ENCODE measurements at regions not wholly inside any gene's neighbourhood (a gene's known extent, or its start where the extent isn't known, plus 50 kb on each side); places are given as distances from the start of the nearest gene placed in this dataset.

GRCh38 chr2:129656081-129656598, 323.3 kb upstream of the RAB6C start:
- DNase-seq (ENCODE audit: low read depth) = no peak

DNA sequence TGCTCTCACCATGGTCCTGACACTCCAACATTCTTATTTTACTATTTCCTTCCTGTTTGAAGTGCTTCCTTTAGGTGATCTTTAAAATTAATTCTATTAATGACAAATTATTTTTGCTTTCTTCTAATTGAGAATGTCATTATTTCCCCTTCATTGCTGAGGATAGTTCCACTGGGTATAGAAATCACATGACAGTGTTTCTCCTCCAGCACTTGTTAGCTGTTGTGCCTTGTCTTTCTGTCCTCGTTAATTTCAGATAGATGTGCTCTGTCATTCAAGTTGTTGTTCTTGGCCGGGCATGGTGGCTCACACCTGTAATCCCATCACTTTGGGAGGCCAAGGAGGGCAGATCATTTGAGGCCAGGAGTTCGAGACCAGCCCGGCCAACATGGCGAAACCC, 321.0 kb upstream of the RAB6C start:
- DNase-seq (ENCODE audit: low read depth) = no peak

- no peak for DNase-seq (ENCODE audit: low read depth)
Measured at GRCh38 chr2:129661935-129662334, 317.5 kb upstream of the RAB6C start.

DNA sequence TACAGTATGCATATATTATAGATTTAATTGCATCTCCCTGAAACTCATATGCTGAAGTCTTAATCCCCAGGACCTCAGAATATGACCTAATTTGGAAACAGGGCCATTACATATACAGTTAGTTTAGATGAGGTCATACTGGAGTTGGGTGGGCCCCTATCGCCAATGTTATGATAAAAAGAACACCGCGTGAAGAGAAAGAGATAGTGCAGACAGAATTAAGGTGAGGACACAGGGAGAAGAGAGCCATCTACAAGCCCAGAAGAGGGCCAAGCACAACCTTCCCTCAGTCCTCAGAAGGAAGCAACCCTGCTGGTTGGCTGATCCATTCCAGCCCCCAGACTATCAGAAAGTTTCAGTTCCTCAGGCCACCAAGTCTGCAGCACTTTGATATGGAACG, 311.9 kb upstream of the RAB6C start:
- no peak for DNase-seq (ENCODE audit: low read depth)

GRCh38 chr2:129672521-129672920, 306.9 kb upstream of the RAB6C start:
- no peak for DNase-seq (ENCODE audit: low read depth)

- no peak for DNase-seq (ENCODE audit: low read depth)
Measured at GRCh38 chr2:129673234-129673633, 306.2 kb upstream of the RAB6C start.

DNA sequence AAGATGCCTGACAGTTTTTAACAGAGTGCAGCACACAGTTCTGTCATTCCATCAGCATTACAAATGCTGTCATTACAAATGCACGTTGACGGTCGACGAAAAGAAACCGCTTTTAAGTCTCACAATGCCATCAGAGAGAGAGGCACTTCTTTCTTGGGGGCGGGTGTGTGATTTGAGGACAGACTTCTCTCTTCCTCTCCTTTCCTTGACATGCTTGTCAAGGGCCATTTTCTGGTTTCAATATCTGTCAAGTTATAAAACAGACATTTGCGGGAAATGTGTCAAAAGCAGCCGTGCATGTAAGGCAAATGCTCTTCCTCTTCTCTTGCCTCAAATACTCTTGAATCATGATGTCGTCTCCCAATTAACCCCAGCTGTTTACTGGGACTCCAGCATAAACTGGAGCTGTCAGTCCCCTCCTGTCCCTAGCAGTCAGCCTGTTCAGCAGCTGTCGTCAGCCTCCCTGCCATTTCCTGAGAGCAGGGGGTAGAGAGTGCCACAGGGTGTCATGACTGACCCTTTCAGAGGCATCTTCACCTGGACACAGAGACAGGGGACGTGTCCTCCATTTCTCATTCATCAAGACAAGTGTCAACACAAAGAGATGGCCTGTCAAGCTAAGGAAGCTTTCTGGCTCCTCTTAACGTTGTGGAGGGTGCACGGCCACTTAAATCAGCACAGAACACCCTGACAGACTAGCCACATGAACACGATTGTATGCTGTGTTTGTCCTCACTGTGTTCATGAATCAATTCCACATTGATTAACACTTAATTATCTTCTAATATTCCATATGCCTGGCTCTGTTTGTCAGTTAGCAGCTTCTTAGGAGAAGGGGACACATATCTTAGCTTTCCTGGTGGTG, 305.4 kb upstream of the RAB6C start:
- DNase-seq (ENCODE audit: low read depth) = no peak

DNA sequence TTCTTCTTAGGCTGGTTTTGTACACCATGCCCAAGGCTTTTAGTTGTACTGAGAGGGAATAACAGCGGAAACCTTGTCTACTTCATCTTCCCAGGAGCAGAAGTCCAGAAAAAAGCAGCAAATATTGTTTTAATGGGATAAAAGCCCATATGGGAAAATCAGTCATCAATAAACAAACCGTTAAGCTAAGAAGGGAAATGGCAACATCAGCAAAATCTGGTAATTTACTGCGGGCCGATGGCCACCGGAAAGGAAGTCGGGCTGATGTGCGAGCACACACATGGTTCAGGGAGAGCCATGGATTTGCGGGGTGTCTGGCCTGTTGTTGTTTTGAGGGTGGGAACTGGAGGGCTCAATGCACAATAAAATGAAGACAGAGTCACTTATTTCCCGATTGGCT, 300.7 kb upstream of the RAB6C start:
- no peak for DNase-seq (ENCODE audit: low read depth)

- no peak for DNase-seq (ENCODE audit: low read depth)
Measured at GRCh38 chr2:129681788-129682187, 297.7 kb upstream of the RAB6C start.

DNA sequence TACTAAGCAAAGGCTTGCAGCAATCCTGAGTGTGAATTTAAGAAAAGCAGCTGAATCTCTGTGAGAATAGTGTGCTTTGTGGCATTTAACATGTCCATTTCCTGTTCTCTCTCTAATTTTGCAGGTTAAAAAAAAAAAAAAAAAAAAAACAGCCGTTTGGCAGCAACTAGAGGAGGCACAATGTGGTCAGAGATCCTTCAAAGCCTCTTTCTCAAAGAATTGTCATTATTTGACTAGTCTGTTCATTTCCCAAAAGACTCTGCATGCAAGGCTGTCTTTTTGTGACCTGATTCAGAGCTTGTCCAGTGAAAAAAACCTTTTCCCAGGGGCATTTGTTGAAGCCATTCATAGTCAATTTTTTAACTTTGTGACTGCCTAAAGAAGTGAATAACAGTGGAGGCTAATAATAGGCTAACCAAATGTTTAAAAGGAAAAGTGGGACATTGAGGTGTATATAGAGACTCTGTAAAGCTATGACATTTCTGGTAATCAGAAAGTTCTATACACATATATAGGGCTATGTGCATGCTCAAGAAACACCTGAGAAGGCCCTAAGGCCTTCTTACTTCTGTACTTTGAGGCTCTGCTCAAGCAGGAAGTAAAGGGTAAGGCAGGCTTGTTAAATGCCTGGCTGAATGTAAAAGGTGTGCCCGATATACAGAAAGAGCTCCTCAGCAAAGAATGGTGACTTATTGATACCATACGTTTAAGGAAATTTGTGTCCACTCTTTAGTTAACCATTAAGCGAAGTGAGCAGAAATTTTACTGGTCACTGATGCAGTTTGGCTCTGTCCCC, 289.6 kb upstream of the RAB6C start:
- DNase-seq (ENCODE audit: low read depth) = no peak

DNA sequence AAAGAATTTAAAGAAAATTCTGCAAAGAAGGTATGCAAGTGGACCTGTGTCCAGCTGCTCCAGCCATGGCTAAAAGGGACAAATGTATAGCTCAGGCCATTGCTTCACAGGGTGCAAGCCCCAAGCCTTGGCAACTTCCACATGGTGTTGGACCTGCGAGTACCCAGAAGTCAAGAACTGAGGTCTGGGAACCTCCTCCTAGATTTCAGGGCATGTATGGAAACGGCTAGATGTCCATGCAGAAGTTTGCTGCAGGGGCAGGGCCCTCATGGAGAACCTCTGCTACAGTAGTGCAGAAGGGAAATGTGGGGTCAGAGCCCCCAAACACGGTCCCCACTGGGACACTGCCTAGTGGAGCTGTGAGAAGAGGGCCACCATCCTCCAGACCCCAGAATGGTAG, 284.0 kb upstream of the RAB6C start:
- no peak for DNase-seq (ENCODE audit: low read depth)

- no peak for DNase-seq (ENCODE audit: low read depth)
Measured at GRCh38 chr2:129698593-129698992, 280.9 kb upstream of the RAB6C start.

DNA sequence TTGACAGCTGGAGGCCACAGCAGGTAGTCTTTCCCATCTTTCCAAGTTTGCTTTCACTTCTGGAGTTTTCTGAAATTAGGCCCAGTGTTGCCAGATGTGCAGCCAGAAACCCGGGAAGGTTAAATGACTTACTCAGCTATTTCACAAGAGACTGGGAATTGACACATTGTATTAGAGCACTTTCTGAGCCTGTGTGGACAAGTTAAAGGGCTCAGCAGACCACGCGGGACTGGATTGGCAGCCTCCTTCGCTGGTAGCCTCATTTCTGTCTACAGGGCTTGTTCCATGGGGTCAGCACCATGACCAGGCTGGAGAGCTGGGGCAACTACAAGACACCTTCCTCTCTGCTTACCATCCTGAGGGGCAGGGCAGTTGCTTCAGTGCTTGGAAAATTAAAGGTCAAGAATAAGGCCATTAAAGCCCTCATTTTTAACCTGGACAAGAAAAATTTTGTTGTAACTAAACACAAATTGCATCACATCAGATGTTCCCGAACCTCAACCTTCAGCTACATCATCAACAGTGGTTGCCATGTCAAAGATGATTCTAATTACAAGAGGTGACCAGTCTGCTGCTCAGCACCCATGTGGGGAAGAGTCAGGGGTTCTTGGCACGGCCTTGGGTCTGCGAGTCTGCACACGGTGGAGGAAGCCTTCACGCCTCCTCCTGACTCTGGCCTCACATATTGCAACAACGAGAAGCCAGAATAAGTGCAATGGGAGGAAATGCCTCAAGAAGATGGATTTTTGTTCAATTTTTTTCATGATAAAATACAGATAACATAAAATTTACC, 279.5 kb upstream of the RAB6C start:
- DNase-seq (ENCODE audit: low read depth) = no peak

DNA sequence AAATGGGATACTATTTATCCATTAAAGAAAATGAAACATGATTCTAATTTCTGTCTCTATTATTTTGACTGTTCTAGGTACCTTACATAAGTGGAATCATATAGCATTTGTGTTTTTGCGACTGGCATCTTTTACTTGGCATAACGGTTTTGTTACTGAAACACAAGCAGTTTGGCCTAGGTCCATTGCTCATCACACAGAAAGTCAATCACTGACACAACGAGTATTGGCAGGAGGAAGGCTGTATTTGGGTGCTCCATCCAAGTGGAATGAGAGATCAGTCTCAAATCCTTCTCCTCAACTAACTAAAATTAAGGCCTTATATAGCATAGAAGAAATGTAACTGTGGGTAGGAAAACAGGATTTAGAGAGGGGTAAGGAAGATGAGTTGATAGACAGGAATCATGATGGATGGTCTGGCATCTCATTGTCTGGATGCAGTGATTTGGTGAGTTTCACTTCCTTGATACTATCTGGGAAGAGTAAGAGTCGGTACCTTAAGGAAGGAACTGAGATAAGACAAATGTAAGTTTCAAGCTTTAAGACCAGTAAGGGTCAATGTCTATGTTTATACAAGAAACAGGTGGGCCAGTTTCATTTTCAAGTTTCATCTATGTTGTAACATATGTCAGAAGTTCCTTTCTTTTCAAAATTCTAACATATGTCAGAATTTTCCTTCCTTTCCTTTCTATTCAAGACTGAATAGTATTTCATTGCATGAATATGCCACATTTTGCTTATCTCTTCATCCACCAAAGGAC, 276.9 kb upstream of the RAB6C start:
- DNase-seq (ENCODE audit: low read depth) = no peak

- no peak for DNase-seq (ENCODE audit: low read depth)
Measured at GRCh38 chr2:129705085-129705484, 274.4 kb upstream of the RAB6C start.

DNA sequence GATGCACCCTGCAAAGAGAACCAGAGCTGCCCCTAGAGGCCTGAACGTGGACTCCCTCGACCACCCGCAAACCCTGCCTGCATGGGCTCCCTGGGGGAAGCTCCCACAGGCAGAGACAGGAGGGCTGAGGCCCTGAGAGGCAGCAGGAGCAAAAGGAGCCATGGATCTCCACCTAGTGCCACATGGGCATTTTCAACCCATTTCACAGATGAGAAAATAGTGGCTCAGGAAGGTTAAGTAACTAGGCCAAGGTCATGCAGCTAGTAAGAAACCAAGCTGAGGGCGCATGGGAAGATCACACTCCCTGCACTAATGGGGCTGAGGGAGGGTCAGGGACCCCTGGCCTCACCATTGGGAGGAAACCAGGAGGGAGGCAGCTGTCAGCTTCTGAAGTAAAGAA, 271.7 kb upstream of the RAB6C start:
- DNase-seq (ENCODE audit: low read depth) = no peak

DNA sequence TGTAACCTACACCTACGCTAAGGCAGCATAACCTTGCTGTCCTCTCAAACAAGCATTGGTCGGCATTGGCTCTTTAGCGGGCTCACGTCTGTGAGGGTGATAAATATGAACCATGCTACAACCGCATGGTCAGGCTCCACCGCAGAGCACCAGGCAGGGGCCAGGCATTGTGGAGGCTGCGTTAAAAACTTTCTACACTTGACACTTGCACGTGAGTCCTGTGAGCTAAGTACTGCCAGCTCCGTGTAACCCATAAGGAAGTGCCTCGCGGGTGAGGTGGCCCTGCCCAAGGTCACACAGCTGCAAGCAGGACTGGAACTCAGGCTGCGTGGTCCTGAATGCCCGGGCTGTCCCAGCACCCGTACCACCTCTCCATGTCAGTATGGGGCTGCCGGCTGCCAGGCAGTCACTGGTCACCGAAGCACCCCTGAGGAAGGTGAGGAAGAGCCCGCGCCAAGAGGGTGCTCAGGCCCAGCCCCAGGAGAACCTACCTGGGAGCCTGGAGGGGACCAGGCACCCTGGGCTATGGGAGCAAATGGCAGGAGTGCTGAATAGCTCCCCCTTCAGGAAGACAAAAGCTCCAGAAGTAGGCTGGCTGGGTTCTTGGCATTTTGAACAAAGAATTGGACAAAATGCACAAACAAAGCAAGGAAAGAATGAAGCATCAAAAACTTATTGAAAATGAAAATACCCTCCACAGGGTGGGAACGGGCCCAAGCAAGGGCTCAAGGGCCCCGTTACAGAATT, 271.1 kb upstream of the RAB6C start:
- no peak for DNase-seq (ENCODE audit: low read depth)

- no peak for DNase-seq (ENCODE audit: low read depth)
Measured at GRCh38 chr2:129709001-129709955, 270.2 kb upstream of the RAB6C start.

- DNase-seq (ENCODE audit: low read depth) = no peak
Measured at GRCh38 chr2:129709956-129710598, 269.4 kb upstream of the RAB6C start.

Data from stimulated activated CD8-positive, alpha-beta memory T cell treated with anti-CD3 and anti-CD28 coated beads, Interleukin-4, amount 100 ng/mL, for 24 hours (primary cell).